Endothelial cell of umbilical vein (primary cell): ENCODE measurements at regions not wholly inside any gene's neighbourhood (a gene's known extent, or its start where the extent isn't known, plus 50 kb on each side); places are given as distances from the start of the nearest gene placed in this dataset.

Experiments
- BruUV-seq: library from RNA; stranded (reverse); fragments of 400-500 nt; replicated peaks from 2 replicates; lab custom pipeline; 2021; lab: Mats Ljungman, UMichigan
- CTCF ChIA-PET: fragments of 300-600, 350-600 bp; sonication (Branson Sonifier 250); formaldehyde crosslinking; loops from one replicate; lab custom pipeline; 2021; ENCODE audit warnings: antibody characterized with exemption, inconsistent platforms; lab: Charles Lee
- POLR2A ChIA-PET: fragments of 300-600, 350-600 bp; sonication (Branson Sonifier 250); formaldehyde crosslinking; loops from one replicate; lab custom pipeline; 2021; ENCODE audit warnings: antibody characterized with exemption, inconsistent platforms; lab: Charles Lee
- DNase-seq: peaks from one replicate; pipeline ENCODE4 v3.0.0-alpha.2; 2011; ENCODE audit warnings: low read depth, low spot score
- FAIRE-seq: peaks from 2 replicates; lab custom pipeline; 2011; peaks lifted over from hg19 to GRCh38; lab: Jason Lieb, UNC
- H2AFZ ChIP-seq: 2 replicates; pipeline ENCODE4 v1.6.0; 2012; ENCODE audit warnings: low read depth, low read length, control low read depth, inconsistent platforms
- H3K27ac ChIP-seq: 2 replicates; pipeline ENCODE4 v1.5.1; 2011; ENCODE audit warnings: low read depth, mild to moderate bottlenecking, control low read depth, low read length, moderate library complexity; ENCODE audit not compliant: insufficient read depth
- H3K27me3 ChIP-seq, 2 experiments: 2 replicates each; pipeline versions ENCODE4 v1.6.0 to v1.6.1; 2011; ENCODE audit warnings: low read length in 2 of 2, mixed read lengths in 1 of 2; ENCODE audit not compliant: control insufficient read depth in 2 of 2, insufficient read depth in 2 of 2
- H3K36me3 ChIP-seq, 2 experiments: 2 replicates in 1 of 2; 3 replicates in 1 of 2; pipeline ENCODE4 v1.5.1; 2011; ENCODE audit warnings: low read length in 2 of 2, mild to moderate bottlenecking in 1 of 2, moderate library complexity in 1 of 2; ENCODE audit not compliant: control insufficient read depth in 2 of 2, insufficient read depth in 2 of 2; ENCODE audit errors: extremely low read depth in 1 of 2
- H3K4me1 ChIP-seq: 3 replicates; pipeline ENCODE4 v1.5.1; 2011; ENCODE audit warnings: mild to moderate bottlenecking, low read length; ENCODE audit not compliant: control insufficient read depth, insufficient read depth; ENCODE audit errors: extremely low read depth
- H3K4me2 ChIP-seq: 2 replicates; pipeline ENCODE4 v1.6.1; 2011; ENCODE audit warnings: low read length, control low read depth, mixed read lengths; ENCODE audit not compliant: insufficient read depth
- H3K4me3 ChIP-seq, 3 experiments: fragments of 200-600 bp in 1 of 3; sonication (generic), shearing (Covaris generic) in 1 of 3; replicated peaks in 1 of 3; 2 replicates each; pipeline ENCODE4 v1.5.1; 2011 to 2016; ENCODE audit warnings: control low read depth in 3 of 3, low read length in 3 of 3, mild to moderate bottlenecking in 2 of 3, inconsistent platforms in 1 of 3, low read depth in 1 of 3, moderate library complexity in 1 of 3; ENCODE audit not compliant: insufficient read depth in 1 of 3
- H3K79me2 ChIP-seq: 2 replicates; pipeline ENCODE4 v1.6.0; 2012; ENCODE audit warnings: low read length, inconsistent platforms; ENCODE audit not compliant: control insufficient read depth, insufficient read depth
- H3K9ac ChIP-seq: replicated peaks from 2 replicates; pipeline ENCODE3; 2011; ENCODE audit warnings: low read length, control low read depth; ENCODE audit not compliant: insufficient read depth; ENCODE audit errors: extremely low read depth
- H3K9me1 ChIP-seq: replicated peaks from 3 replicates; pipeline ENCODE4 v1.6.0; 2011; ENCODE audit warnings: mild to moderate bottlenecking, low read length; ENCODE audit not compliant: control insufficient read depth, insufficient read depth; ENCODE audit errors: extremely low read depth
- H3K9me3 ChIP-seq: replicated peaks from 2 replicates; pipeline ENCODE4 v1.5.1; 2012; ENCODE audit warnings: low read length, inconsistent platforms; ENCODE audit not compliant: control insufficient read depth, insufficient read depth
- H4K20me1 ChIP-seq: replicated peaks from 2 replicates; pipeline ENCODE3; 2011; ENCODE audit warnings: mild to moderate bottlenecking, low read length; ENCODE audit not compliant: control insufficient read depth, insufficient read depth; ENCODE audit errors: extremely low read depth
- EZH2 ChIP-seq: IDR thresholded peaks from 2 replicates; pipeline ENCODE4 v1.6.1; 2012; ENCODE audit warnings: borderline replicate concordance, low read depth, mild to moderate bottlenecking, moderate library complexity, low read length, inconsistent platforms; ENCODE audit not compliant: severe bottlenecking
- FOS ChIP-seq: IDR thresholded peaks from 2 replicates; pipeline ENCODE4 v1.6.1; 2011; ENCODE audit warnings: mild to moderate bottlenecking, low read length, moderate library complexity, borderline replicate concordance; ENCODE audit not compliant: insufficient read depth
- MAX ChIP-seq: IDR thresholded peaks from 2 replicates; pipeline ENCODE4 v1.6.1; 2011; ENCODE audit not compliant: insufficient read depth, insufficient read length
- MYC ChIP-seq: IDR thresholded peaks from one replicate; pipeline ENCODE4 v1.6.1; 2011; ENCODE audit warnings: mild to moderate bottlenecking, low read depth, low read length
- POLR2A ChIP-seq: IDR thresholded peaks from 2 replicates; pipeline ENCODE4 v1.6.1; 2012; ENCODE audit warnings: low read depth, mild to moderate bottlenecking, control low read depth, low read length
- POLR2AphosphoS5 ChIP-seq: IDR thresholded peaks from 2 replicates; pipeline ENCODE4 v1.6.1; 2012; ENCODE audit warnings: low read depth, mild to moderate bottlenecking, control low read depth, low read length, moderate library complexity; ENCODE audit not compliant: insufficient read depth
- dilution Hi-C: fragments of 300-500 bp; cut with MboI; formaldehyde crosslinking; loops from one replicate; pipeline ENCODE4 v1.15.0; 2019; ENCODE audit warnings: low sequenced_read_pairs; ENCODE audit not compliant: extremely low pct_ligation_motif_present
- intact Hi-C: fragments of 100-400 bp; cut with micrococcal nuclease; formaldehyde crosslinking; loops from one replicate; pipeline ENCODE4 v1.10.0; 2022
- TF ChIP-seq, protein P1 (sequence below), 2 donors: IDR thresholded peaks; 1 replicate in 1 of 2; 2 replicates in 1 of 2; pipeline ENCODE4 v1.5.1; 2011; ENCODE audit warnings: low read length in 2 of 2, mild to moderate bottlenecking in 2 of 2, moderate library complexity in 2 of 2, control low read depth in 1 of 2, inconsistent platforms in 1 of 2, low read depth in 1 of 2; ENCODE audit not compliant: insufficient read depth in 1 of 2; ENCODE audit errors: extremely low read depth in 1 of 2

- POLR2A ChIA-PET: no interaction called here
- FAIRE-seq: no peak
Measured at GRCh38 chr12:113613414-113613813, 141.7 kb upstream of the LHX5 start.

More at GRCh38 chr12:113613414-113613813, 141.7 kb upstream of the LHX5 start:
- Histone ChIP-seq H3K9me1 (no peaks in the 10 kb centered on the region), H3K79me2 (no peaks in the 10 kb centered on the region), H3K9me3 (no peaks in the 10 kb centered on the region), H3K36me3 (no peaks in the 10 kb centered on the region), H4K20me1 (no peaks in the 10 kb centered on the region), H3K4me2 (no peak overlapping the region), H3K9ac (no peak overlapping the region), H2AFZ (no peak overlapping the region), H3K27ac (no peak overlapping the region), H3K4me3 (no peak overlapping the region), H3K27me3 (peaks cover 0 to 2% of the 10 kb centered on the region in 2 experiments), H3K4me1 (no peaks in the 10 kb centered on the region)
- TF ChIP-seq POLR2A (no peak), POLR2AphosphoS5 (no peak), FOS (no peak), MYC (no peak), EZH2 (no peak), MAX (no peak)
- TF ChIP-seq, protein P1, sequence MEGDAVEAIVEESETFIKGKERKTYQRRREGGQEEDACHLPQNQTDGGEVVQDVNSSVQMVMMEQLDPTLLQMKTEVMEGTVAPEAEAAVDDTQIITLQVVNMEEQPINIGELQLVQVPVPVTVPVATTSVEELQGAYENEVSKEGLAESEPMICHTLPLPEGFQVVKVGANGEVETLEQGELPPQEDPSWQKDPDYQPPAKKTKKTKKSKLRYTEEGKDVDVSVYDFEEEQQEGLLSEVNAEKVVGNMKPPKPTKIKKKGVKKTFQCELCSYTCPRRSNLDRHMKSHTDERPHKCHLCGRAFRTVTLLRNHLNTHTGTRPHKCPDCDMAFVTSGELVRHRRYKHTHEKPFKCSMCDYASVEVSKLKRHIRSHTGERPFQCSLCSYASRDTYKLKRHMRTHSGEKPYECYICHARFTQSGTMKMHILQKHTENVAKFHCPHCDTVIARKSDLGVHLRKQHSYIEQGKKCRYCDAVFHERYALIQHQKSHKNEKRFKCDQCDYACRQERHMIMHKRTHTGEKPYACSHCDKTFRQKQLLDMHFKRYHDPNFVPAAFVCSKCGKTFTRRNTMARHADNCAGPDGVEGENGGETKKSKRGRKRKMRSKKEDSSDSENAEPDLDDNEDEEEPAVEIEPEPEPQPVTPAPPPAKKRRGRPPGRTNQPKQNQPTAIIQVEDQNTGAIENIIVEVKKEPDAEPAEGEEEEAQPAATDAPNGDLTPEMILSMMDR (IDR thresholded peaks at IDR 0.05; ENCODE audit: extremely low read depth in 1 of 2, insufficient read depth in 1 of 2, low read depth in 1 of 2, low read length in 2 of 2): no peak
- dilution Hi-C loops: no loop called here
- no TSS peak for BruUV-seq
- no peak for DNase-seq
- CTCF ChIA-PET: no interaction called here
- intact Hi-C loops: no loop called here
